Activated CD4-positive, alpha-beta T cell treated with anti-CD3 and anti-CD28 coated beads, Interleukin-10, Interleukin-2, amounts not matched to agents 100 ng/mL and 50 ng/mL, durations not matched to agents 16 hours and 8 hours (primary cell): ENCODE measurements at regions not wholly inside any gene's neighbourhood (a gene's known extent, or its start where the extent isn't known, plus 50 kb on each side); places are given as distances from the start of the nearest gene placed in this dataset.

Source experiments
- DNase-seq: peaks from one replicate; pipeline ENCODE4 v3.0.0-alpha.2; 2020

- DNase-seq: no peak
Observed at GRCh38 chrX:98380556-98380955, 1496.8 kb downstream of the RPA4 start.

GRCh38 chrX:98398542-98398941 is 1514.8 kb downstream of the RPA4 start:
- DNase-seq: peak; percentile 4

GRCh38 chrX:98405376-98405775 is 1521.7 kb downstream of the RPA4 start:
- no peak for DNase-seq

- DNase-seq: no peak
Observed at GRCh38 chrX:98407584-98407983, 1523.9 kb downstream of the RPA4 start.

- no peak for DNase-seq
Observed at GRCh38 chrX:98409867-98410266, 1526.2 kb downstream of the RPA4 start.

- DNase-seq: no peak
Observed at GRCh38 chrX:98412058-98412457, 1528.3 kb downstream of the RPA4 start.

- no peak for DNase-seq
Observed at GRCh38 chrX:98422536-98422935, 1538.8 kb downstream of the RPA4 start.

- no peak for DNase-seq
Observed at GRCh38 chrX:98432413-98432812, 1548.7 kb downstream of the RPA4 start.

- DNase-seq: no peak
Observed at GRCh38 chrX:98448524-98448923, 1564.8 kb downstream of the RPA4 start.

- no peak for DNase-seq
Observed at GRCh38 chrX:98452456-98452855, 1568.7 kb downstream of the RPA4 start.

- DNase-seq: no peak
Observed at GRCh38 chrX:98459669-98460068, 1576.0 kb downstream of the RPA4 start.

GRCh38 chrX:98480606-98481005 is 1596.9 kb downstream of the RPA4 start:
- no peak for DNase-seq

GRCh38 chrX:98481636-98482035 is 1597.9 kb downstream of the RPA4 start:
- no peak for DNase-seq

- DNase-seq: no peak
Observed at GRCh38 chrX:98490670-98491069, 1607.0 kb downstream of the RPA4 start.

GRCh38 chrX:98501426-98501825 is 1617.7 kb downstream of the RPA4 start:
- DNase-seq: no peak

- DNase-seq: no peak
Observed at GRCh38 chrX:98506907-98507306, 1623.2 kb downstream of the RPA4 start.

GRCh38 chrX:98514032-98514431 is 1630.3 kb downstream of the RPA4 start:
- no peak for DNase-seq

- no peak for DNase-seq
Observed at GRCh38 chrX:98516120-98516519, 1632.4 kb downstream of the RPA4 start.

GRCh38 chrX:98523026-98523425 is 1639.3 kb downstream of the RPA4 start:
- DNase-seq: no peak

GRCh38 chrX:98523521-98523920 is 1639.8 kb downstream of the RPA4 start:
- DNase-seq: no peak

- DNase-seq: no peak
Observed at GRCh38 chrX:98548519-98548918, 1664.8 kb downstream of the RPA4 start.

GRCh38 chrX:98568795-98569194 is 1685.1 kb downstream of the RPA4 start:
- DNase-seq: no peak

- no peak for DNase-seq
Observed at GRCh38 chrX:98605941-98606340, 1722.2 kb downstream of the RPA4 start.

- no peak for DNase-seq
Observed at GRCh38 chrX:98607739-98608138, 1724.0 kb downstream of the RPA4 start.

- no peak for DNase-seq
Observed at GRCh38 chrX:98627645-98628044, 1743.9 kb downstream of the RPA4 start.

- DNase-seq: no peak
Observed at GRCh38 chrX:98637451-98637850, 1753.7 kb downstream of the RPA4 start.
